ENCODE measurements at regions not wholly inside any gene's neighbourhood (a gene's known extent, or its start where the extent isn't known, plus 50 kb on each side); places are given as distances from the start of the nearest gene placed in this dataset.

DNA sequence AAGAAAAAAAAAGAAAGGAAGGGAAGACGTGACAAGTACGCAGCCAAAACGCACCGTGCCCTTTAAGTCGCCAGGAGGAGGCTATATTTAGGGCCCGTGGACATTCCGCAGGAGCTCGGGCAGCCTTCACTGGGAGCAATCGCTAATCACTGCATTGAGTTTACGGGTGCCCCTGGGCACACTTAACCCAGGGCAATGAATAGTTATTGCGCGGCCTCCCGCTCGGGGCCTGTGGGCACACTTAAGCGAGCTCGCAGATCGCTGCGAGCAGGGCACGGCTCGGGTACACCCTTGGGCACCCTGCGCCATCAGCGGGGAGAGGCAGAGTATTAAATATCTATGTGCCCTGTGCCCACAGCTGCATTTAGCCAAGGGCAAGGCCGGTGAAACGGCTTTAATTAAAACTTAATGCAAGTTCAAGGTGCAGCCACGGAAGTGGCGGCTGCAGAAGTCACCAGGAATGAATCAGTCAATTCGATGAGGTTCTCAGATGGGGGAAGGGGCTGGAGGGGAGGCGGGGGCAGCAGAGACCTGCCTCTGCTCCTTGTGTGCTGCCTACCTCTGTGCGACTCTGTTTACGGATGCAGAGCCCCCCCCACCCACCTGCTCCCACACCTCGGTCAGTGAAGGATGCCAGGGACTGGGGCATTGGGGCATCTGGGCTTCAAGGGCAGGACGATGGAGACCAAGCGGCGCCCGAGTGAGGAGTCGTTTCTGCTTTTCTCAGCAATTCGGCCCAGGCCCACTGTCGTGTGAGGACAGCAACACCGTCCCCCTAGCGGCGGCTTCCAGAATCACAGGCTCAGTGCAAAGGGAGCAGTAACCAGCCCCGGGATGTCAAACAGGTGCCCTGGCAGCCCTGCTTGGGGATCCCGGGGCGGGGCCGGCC is 51.8 kb upstream of the TARDBP start:
- H3K27me3 ChIP-seq (ENCODE audit: control insufficient read depth, insufficient read depth, low read length) = no peaks in the 10 kb centered on the region
- no peak overlapping the region for H3K4me3 ChIP-seq (ENCODE audit: low read length)
- no peaks in the 10 kb centered on the region for H3K4me1 ChIP-seq (ENCODE audit: control insufficient read depth, insufficient read depth, low read length)
- no peak overlapping the region for H3K27ac ChIP-seq (ENCODE audit: low read depth, low read length)
- no peak overlapping the region for H3K9ac ChIP-seq (ENCODE audit: low read length)
- H3K36me3 ChIP-seq (ENCODE audit: control insufficient read depth, insufficient read depth, low read length) = no peaks in the 10 kb centered on the region

DNA sequence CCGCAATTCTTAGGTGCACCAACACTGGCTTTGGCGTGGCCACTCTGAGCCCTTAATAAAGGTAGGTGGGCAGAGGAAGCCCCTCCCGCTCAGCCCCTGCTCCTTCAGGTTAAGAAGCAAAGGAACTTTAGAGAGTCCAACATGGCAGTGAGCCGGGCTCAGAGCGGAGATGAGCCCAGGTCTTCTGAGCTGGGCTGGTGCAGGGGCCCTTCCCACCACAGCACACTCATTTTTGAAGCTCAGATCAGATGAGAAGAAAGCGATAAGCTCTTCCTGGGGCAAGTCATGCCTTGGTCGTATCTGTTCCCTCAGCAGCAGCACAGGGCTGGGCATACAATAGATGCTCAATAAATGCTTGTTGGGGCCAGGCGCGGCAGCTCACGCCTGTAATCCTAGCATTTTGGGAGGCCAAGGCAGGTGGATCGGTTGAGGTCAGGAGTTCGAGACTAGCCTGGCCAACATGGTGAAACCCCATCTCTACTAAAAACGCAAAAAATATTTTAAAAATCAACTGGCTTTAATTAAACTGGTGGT is 51.1 kb upstream of the TARDBP start:
- H3K9ac ChIP-seq (ENCODE audit: low read length) = no peak overlapping the region
- no peaks in the 10 kb centered on the region for H3K4me1 ChIP-seq (ENCODE audit: control insufficient read depth, insufficient read depth, low read length)
- H3K27ac ChIP-seq (ENCODE audit: low read depth, low read length) = no peak overlapping the region
- H3K4me3 ChIP-seq (ENCODE audit: low read length) = no peak overlapping the region
- H3K27me3 ChIP-seq (ENCODE audit: control insufficient read depth, insufficient read depth, low read length) = no peaks in the 10 kb centered on the region
- no peaks in the 10 kb centered on the region for H3K36me3 ChIP-seq (ENCODE audit: control insufficient read depth, insufficient read depth, low read length)

DNA sequence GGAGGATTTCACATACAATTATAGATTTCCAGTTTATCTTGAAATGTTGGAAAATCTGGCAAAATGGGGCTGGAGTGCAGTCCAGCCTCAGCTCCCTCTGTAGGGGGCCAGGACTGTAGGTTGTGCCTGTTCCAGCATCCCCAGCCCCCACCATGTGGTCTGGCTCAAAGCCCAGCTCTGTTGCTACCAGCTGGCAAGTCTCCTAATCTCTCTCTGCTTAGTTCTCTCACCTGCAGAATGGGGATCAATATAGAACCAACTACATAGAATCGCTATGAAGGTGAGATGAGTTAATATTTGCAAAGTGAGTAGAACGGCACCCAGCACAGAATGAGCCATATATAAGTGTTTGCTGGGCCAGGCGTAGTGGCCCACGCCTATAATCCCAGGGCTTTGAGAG is 50.0 kb upstream of the TARDBP start:
- Histone ChIP-seq H3K27me3 (ENCODE audit: control insufficient read depth, insufficient read depth, low read length) (no peaks in the 10 kb centered on the region), H3K27ac (ENCODE audit: low read depth, low read length) (no peak overlapping the region), H3K4me1 (ENCODE audit: control insufficient read depth, insufficient read depth, low read length) (no peaks in the 10 kb centered on the region), H3K36me3 (ENCODE audit: control insufficient read depth, insufficient read depth, low read length) (no peaks in the 10 kb centered on the region), H3K4me3 (ENCODE audit: low read length) (no peak overlapping the region), H3K9ac (ENCODE audit: low read length) (no peak overlapping the region)

Measured in rectal smooth muscle tissue (tissue), 1 donor.